22Rv1 (cell line): ENCODE measurements at regions not wholly inside any gene's neighbourhood (a gene's known extent, or its start where the extent isn't known, plus 50 kb on each side); places are given as distances from the start of the nearest gene placed in this dataset.

Source experiments
- H3K27ac ChIP-seq: fragments of 450-650 bp; 2 replicates; pipeline ENCODE4 v1.5.1; 2017
- CTCF ChIP-seq: fragments of 450-650 bp; IDR thresholded peaks from 2 replicates; pipeline ENCODE4 v1.5.1; 2017; ENCODE audit warnings: mild to moderate bottlenecking
- ZFX ChIP-seq: fragments of 450-650 bp; IDR thresholded peaks from 2 replicates; pipeline ENCODE4 v1.6.1; 2017; ENCODE audit warnings: antibody characterized with exemption, borderline replicate concordance

- TF ChIP-seq CTCF, result no peak
- TF ChIP-seq ZFX, result no peak
- no peak overlapping the region for H3K27ac ChIP-seq
These were observed 547.7 kb upstream of the SLITRK1 start for GRCh38 chr13:84430015-84430414.

- TF ChIP-seq ZFX, result no peak
- TF ChIP-seq CTCF, result no peak
- no peak overlapping the region for H3K27ac ChIP-seq
These were observed 535.8 kb upstream of the SLITRK1 start for GRCh38 chr13:84418041-84418440.

- no peak overlapping the region for H3K27ac ChIP-seq
- no peak for TF ChIP-seq ZFX
- TF ChIP-seq CTCF, result no peak
These were observed 535.1 kb upstream of the SLITRK1 start for GRCh38 chr13:84417416-84417815.

GRCh38 chr13:84413016-84413415 lies 530.7 kb upstream of the SLITRK1 start:
- H3K27ac ChIP-seq, result no peak overlapping the region
- TF ChIP-seq CTCF (no peak), ZFX (no peak)

GRCh38 chr13:84405286-84405685 lies 523.0 kb upstream of the SLITRK1 start:
- TF ChIP-seq CTCF (no peak), ZFX (no peak)
- H3K27ac ChIP-seq, result no peak overlapping the region

- H3K27ac ChIP-seq, result no peak overlapping the region
- no peak for TF ChIP-seq ZFX
- no peak for TF ChIP-seq CTCF
These were observed 518.4 kb upstream of the SLITRK1 start for GRCh38 chr13:84400706-84401105.

GRCh38 chr13:84399320-84400085 lies 517.2 kb upstream of the SLITRK1 start:
- TF ChIP-seq ZFX (no peak), CTCF (no peak)
- no peak overlapping the region for H3K27ac ChIP-seq
